C4-2B (cell line): ENCODE measurements at regions not wholly inside any gene's neighbourhood (a gene's known extent, or its start where the extent isn't known, plus 50 kb on each side); places are given as distances from the start of the nearest gene placed in this dataset.
"Not testable (repeated sequence)": the region's sequence is repeated elsewhere in the genome, so short reads cannot be mapped to it uniquely, and the experiment has no call there.

ENCODE experiments used
- H3K27ac ChIP-seq: fragments of 450-650 bp; 2 replicates; pipeline ENCODE4 v1.5.1; 2017
- ZFX ChIP-seq: fragments of 450-650 bp; IDR thresholded peaks from 2 replicates; pipeline ENCODE4 v1.6.1; 2017
- TF ChIP-seq, protein P1 (sequence below): fragments of 450-650 bp; conservative IDR thresholded peaks from 2 replicates; pipeline ENCODE4 v1.5.1; 2017; ENCODE audit warnings: mild to moderate bottlenecking

DNA sequence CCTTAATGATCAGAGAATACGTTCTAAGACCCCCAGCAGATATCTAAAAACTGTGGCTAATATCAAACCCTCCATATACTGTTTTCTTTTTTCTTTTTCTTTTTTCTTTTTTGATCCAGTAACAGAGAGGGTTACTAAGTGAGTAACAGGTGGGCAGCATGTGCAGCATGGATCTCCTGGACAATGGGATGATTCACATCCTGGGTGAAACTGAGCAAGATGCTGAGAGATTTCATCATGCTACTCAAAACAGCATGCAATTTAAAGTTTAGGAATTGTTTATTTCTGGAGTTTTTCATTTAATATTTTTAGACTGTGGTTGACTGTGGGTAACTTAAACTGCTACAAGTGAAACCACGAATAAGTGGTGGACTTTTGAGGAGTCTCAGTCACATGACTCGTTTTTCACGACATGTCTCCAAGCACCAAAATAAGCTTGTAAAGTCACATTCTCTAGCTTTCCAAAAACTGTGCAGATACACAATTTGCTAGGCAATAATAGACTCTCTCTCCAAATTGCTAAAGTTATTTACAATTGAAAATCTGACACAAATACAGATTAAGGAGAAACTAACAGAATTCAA lies 716.2 kb downstream of the NXPH1 start:
- no peak overlapping the region for H3K27ac ChIP-seq
- TF ChIP-seq, protein P1, sequence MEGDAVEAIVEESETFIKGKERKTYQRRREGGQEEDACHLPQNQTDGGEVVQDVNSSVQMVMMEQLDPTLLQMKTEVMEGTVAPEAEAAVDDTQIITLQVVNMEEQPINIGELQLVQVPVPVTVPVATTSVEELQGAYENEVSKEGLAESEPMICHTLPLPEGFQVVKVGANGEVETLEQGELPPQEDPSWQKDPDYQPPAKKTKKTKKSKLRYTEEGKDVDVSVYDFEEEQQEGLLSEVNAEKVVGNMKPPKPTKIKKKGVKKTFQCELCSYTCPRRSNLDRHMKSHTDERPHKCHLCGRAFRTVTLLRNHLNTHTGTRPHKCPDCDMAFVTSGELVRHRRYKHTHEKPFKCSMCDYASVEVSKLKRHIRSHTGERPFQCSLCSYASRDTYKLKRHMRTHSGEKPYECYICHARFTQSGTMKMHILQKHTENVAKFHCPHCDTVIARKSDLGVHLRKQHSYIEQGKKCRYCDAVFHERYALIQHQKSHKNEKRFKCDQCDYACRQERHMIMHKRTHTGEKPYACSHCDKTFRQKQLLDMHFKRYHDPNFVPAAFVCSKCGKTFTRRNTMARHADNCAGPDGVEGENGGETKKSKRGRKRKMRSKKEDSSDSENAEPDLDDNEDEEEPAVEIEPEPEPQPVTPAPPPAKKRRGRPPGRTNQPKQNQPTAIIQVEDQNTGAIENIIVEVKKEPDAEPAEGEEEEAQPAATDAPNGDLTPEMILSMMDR: no peak
- no peak for TF ChIP-seq ZFX

DNA sequence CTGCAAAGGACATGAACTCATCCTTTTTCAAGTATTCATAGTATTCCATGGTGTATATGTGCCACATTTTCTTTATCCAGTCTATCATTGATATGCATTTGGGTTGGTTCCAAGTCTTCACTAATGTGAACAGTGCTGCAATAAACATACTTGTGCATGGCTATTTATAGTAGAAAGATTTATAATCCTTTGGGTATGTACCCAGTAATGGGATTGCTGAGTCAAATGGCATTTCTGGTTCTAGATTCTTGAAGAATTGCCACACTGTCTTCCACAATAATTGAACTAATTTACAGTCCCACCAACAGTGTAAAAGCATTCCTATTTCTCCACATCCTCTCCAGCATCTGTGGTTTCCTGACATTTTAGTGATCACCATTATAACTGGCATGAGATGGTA lies 730.3 kb downstream of the NXPH1 start:
- H3K27ac ChIP-seq: not testable (repeated sequence)

DNA sequence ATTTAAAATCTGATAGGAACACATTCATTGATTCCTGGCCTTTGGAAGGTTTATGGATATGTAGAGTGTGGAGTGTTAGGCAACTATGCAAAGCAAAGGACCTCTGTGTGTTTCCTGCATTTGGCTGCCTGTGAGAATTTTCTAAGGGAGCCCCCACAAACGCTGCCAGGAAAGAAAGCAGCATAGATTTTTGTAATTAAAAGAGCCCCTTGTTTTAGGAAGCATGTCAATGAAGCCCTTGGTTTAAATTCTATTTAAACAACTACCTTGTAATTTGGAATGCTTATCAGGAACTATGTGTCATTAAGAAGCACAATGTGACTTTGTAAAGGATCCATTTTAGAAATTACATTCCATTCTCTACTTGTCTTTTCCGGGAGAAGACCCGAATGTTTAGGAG lies 742.5 kb downstream of the NXPH1 start:
- H3K27ac ChIP-seq: no peak overlapping the region
- TF ChIP-seq ZFX: no peak
- TF ChIP-seq, protein P1: no peak

DNA sequence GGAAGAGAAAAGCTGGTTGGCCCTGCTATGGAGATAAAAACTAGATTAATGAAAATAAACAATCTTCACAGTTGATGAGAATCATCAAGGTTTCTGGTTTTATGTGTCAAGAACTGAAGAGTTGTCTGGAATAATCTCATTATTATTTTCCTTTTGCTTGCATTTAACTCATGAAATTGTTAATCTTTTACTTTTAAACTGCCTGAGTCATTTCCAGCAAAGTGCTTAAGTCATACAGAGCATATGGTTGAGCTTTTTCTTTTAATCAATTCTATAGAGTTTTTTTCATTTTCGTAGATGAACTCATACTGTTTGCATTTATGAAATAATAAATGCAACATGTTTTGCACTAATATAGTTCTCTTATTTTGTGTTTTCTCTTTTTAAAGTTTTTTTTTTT lies 747.9 kb downstream of the NXPH1 start:
- no peak overlapping the region for H3K27ac ChIP-seq
- TF ChIP-seq ZFX: no peak
- TF ChIP-seq, protein P1: no peak

DNA sequence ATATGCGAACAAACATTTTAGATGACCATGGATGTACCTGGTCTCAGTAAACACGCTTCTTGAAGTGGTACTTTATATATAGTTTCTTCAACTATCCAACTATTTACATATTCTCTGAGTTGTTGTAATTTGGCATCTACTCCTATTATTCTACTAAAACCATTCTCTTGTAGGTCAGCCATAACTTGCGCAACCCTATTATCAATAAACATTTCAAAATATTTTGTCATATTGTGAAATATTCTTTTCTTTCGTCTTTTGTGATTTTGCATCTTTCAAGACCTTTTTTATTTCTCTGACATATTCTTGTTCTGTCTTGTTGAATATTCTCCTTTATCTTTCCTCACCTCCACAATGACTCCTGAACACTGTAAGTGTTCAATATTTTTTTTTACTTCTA lies 753.3 kb downstream of the NXPH1 start:
- TF ChIP-seq, protein P1: no peak
- TF ChIP-seq ZFX: no peak
- no peak overlapping the region for H3K27ac ChIP-seq

DNA sequence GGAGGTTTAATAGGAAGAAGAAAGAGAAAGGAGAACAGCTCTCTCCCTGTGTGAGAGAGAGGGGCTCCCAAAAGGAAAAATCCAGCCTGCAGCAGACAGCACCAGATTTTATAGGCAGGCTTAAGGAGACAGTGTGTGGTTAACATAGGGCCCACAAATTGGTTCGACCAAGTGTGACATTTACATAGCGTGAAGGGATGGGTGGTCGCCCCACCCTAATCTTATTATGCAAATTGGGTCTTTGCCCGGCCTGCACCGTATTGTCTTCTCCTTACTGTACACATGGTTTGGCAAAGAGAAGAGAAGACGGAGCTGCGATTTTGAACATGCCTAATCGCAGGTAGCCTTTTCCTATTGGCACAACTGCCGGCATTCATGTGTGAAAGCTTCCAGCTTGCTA lies 756.3 kb downstream of the NXPH1 start:
- TF ChIP-seq, protein P1: no peak
- no peak for TF ChIP-seq ZFX
- no peak overlapping the region for H3K27ac ChIP-seq

DNA sequence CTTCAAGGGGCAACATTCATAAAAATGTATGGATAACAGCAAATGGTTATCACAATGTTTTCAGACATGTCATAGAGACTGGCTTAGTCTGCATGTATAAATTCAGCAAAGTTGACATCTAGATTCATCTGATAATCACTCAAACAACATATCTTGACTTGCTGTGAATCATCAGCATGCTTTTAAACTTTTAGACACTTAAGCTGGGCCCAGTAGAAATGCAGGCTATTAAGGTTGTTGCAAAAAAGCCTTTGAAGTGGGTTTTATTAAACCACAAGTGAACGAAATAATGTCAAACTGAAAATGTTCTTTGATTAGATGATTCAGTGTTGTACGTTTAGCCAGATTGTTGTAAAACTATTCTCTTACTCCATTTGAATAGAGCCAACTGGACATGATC lies 759.6 kb downstream of the NXPH1 start:
- TF ChIP-seq, protein P1: no peak
- TF ChIP-seq ZFX: no peak
- no peak overlapping the region for H3K27ac ChIP-seq

DNA sequence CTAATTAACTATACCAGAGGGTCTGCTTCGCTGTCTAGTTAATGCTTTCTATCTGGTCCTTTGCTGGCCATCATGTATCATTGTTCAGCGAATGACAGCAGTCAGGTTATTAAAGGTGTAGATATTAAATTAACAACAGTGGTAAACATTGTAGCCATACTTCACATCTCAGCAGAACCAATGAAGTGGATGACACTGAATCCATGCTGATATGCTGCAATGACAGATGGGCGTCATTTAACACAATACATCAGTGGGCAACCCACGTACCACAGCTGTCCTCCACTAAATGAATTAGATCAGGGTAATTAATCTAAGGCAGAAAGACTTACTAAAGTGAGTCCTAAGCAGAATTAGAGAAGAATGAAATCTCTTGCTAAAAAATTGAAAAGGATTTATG lies 767.2 kb downstream of the NXPH1 start:
- TF ChIP-seq, protein P1: no peak
- no peak for TF ChIP-seq ZFX
- H3K27ac ChIP-seq: no peak overlapping the region
